K562 (cell line): ENCODE measurements at regions not wholly inside any gene's neighbourhood (a gene's known extent, or its start where the extent isn't known, plus 50 kb on each side); places are given as distances from the start of the nearest gene placed in this dataset.

ENCODE experiments used
- ESRRA ChIP-seq: fragments of 450-650 bp; IDR thresholded peaks from 2 replicates; pipeline ENCODE4 v1.6.1; 2014; ENCODE audit warnings: low read depth, mild to moderate bottlenecking, moderate library complexity, borderline replicate concordance
- FOXA3 ChIP-seq, 2 experiments: fragments of 450-650 bp in 1 of 2; sonication (generic) in 1 of 2; formaldehyde crosslinking; IDR thresholded peaks in 1 of 2; conservative IDR thresholded peaks in 1 of 2; 2 replicates each; pipeline versions ENCODE4 v1.4.0 to v1.8.0; 2020 to 2022; ENCODE audit warnings: mild to moderate bottlenecking in 2 of 2, missing genetic modification reagents in 1 of 2
- HIVEP1 ChIP-seq: fragments of 250-450 bp; sonication (Bioruptor Pico); IDR thresholded peaks from 2 replicates; pipeline ENCODE4 v1.4.0; 2020; ENCODE audit warnings: mild to moderate bottlenecking
- L3MBTL2 ChIP-seq: fragments of 450-650 bp; IDR thresholded peaks from 2 replicates; pipeline ENCODE4 v1.6.1; 2016; ENCODE audit warnings: mild to moderate bottlenecking, moderate library complexity
- MEIS2 ChIP-seq: fragments of 450-650 bp; IDR thresholded peaks from 2 replicates; pipeline ENCODE4 v1.6.1; 2014; ENCODE audit warnings: mild to moderate bottlenecking; ENCODE audit not compliant: partially characterized antibody
- SIN3B ChIP-seq: fragments of 450-650 bp; IDR thresholded peaks from 2 replicates; pipeline ENCODE4 v1.6.1; 2017; ENCODE audit warnings: low read depth, mild to moderate bottlenecking, moderate library complexity
- SOX6 ChIP-seq: fragments of 450-650 bp; IDR thresholded peaks from 2 replicates; pipeline ENCODE4 v1.6.1; 2014; ENCODE audit warnings: mild to moderate bottlenecking
- SP1 ChIP-seq: sonication (generic); formaldehyde crosslinking; IDR thresholded peaks from 2 replicates; pipeline ENCODE4 v1.8.1; 2022; ENCODE audit warnings: mild to moderate bottlenecking, missing genetic modification reagents
- TCF3 ChIP-seq: sonication (generic); formaldehyde crosslinking; IDR thresholded peaks from 2 replicates; pipeline ENCODE4 v1.4.0; 2020; ENCODE audit warnings: mild to moderate bottlenecking, missing genetic modification reagents
- TF ChIP-seq, protein P1 (sequence below): fragments of 450-650 bp; IDR thresholded peaks from 2 replicates; pipeline ENCODE4 v1.6.1; 2016; ENCODE audit warnings: missing biosample characterization, missing genetic modification characterization
- TF ChIP-seq, protein P2 (sequence below): fragments of 200-800 bp; sonication (Bioruptor generic); IDR thresholded peaks from 2 replicates; pipeline ENCODE4 v1.6.1; 2016; ENCODE audit warnings: missing genetic modification characterization, missing compliant biosample characterization

DNA sequence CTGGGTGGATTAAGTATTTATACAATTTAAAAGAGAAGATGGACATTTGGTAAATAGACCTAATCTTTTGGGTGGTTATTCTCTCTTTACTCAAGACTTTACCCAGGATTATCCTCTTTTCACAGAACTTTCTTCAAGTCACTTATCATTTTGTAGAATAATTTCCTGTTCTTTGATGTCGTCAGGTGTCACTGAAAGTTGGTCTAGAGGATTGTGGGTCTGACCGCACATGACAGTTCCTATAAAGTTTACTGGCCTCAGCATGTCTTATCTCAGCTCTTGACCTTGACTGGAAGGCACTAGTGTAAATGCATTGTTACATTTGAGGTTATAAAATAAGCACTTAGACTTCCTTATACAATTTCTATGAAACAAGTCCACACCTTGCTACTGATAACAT is 139.9 kb upstream of the SLC4A4 start (continued):
- TF ChIP-seq, protein P1, sequence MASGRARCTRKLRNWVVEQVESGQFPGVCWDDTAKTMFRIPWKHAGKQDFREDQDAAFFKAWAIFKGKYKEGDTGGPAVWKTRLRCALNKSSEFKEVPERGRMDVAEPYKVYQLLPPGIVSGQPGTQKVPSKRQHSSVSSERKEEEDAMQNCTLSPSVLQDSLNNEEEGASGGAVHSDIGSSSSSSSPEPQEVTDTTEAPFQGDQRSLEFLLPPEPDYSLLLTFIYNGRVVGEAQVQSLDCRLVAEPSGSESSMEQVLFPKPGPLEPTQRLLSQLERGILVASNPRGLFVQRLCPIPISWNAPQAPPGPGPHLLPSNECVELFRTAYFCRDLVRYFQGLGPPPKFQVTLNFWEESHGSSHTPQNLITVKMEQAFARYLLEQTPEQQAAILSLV = no peak
- TF ChIP-seq SP1 (CRISPR knock-in tag) (no peak), FOXA3 (CRISPR knock-in tag; conservative IDR thresholded peaks at IDR 0.05 in 1 of 2, IDR thresholded peaks at IDR 0.05 in 1 of 2) (peak in 1 of 2 experiments; percentile 7; a peak in 1 of 4 replicates), MEIS2 (peak; percentile 46), TCF3 (CRISPR knock-in tag) (0 out of 2 replicates have a peak, but pooled peaks have one; percentile 14), ESRRA (peak; percentile 92), L3MBTL2 (peak; percentile 40; the same call in 1 of the 2 replicates), SIN3B (no peak), SOX6 (peak; percentile 64; the same call in 1 of the 2 replicates), HIVEP1 (CRISPR knock-in tag) (no peak)
- TF ChIP-seq, protein P2, sequence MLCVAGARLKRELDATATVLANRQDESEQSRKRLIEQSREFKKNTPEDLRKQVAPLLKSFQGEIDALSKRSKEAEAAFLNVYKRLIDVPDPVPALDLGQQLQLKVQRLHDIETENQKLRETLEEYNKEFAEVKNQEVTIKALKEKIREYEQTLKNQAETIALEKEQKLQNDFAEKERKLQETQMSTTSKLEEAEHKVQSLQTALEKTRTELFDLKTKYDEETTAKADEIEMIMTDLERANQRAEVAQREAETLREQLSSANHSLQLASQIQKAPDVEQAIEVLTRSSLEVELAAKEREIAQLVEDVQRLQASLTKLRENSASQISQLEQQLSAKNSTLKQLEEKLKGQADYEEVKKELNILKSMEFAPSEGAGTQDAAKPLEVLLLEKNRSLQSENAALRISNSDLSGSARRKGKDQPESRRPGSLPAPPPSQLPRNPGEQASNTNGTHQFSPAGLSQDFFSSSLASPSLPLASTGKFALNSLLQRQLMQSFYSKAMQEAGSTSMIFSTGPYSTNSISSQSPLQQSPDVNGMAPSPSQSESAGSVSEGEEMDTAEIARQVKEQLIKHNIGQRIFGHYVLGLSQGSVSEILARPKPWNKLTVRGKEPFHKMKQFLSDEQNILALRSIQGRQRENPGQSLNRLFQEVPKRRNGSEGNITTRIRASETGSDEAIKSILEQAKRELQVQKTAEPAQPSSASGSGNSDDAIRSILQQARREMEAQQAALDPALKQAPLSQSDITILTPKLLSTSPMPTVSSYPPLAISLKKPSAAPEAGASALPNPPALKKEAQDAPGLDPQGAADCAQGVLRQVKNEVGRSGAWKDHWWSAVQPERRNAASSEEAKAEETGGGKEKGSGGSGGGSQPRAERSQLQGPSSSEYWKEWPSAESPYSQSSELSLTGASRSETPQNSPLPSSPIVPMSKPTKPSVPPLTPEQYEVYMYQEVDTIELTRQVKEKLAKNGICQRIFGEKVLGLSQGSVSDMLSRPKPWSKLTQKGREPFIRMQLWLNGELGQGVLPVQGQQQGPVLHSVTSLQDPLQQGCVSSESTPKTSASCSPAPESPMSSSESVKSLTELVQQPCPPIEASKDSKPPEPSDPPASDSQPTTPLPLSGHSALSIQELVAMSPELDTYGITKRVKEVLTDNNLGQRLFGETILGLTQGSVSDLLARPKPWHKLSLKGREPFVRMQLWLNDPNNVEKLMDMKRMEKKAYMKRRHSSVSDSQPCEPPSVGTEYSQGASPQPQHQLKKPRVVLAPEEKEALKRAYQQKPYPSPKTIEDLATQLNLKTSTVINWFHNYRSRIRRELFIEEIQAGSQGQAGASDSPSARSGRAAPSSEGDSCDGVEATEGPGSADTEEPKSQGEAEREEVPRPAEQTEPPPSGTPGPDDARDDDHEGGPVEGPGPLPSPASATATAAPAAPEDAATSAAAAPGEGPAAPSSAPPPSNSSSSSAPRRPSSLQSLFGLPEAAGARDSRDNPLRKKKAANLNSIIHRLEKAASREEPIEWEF = no peak
